H1 (cell line): ENCODE measurements at regions not wholly inside any gene's neighbourhood (a gene's known extent, or its start where the extent isn't known, plus 50 kb on each side); places are given as distances from the start of the nearest gene placed in this dataset.

Experiments
- CTCF ChIA-PET: fragments of 300-600 bp; sonication (Branson Sonifier 250); formaldehyde crosslinking; loops from one replicate; lab custom pipeline; 2021; ENCODE audit not compliant: partially characterized antibody; lab: Charles Lee
- POLR2A ChIA-PET: fragments of 300-600 bp; sonication (Branson Sonifier 250); formaldehyde crosslinking; loops from one replicate; lab custom pipeline; 2021; ENCODE audit warnings: inconsistent platforms; ENCODE audit not compliant: partially characterized antibody; lab: Charles Lee
- DNase-seq, 2 experiments: peaks; one replicate each; pipeline versions ENCODE4 v3.0.0 to v3.0.0-alpha.2; 2010 to 2022; ENCODE audit warnings: low spot score in 2 of 2, low read depth in 1 of 2, mixed read lengths in 1 of 2
- FAIRE-seq: peaks from 2 replicates; lab custom pipeline; 2011; peaks lifted over from hg19 to GRCh38; lab: Jason Lieb, UNC
- H2AFZ ChIP-seq: 2 replicates; pipeline ENCODE4 v1.8.1; 2012; ENCODE audit warnings: low read length, inconsistent platforms
- H2AK5ac ChIP-seq: 2 replicates; pipeline ENCODE4 v1.6.1; 2013; ENCODE audit warnings: low read depth, low read length
- H2BK120ac ChIP-seq: replicated peaks from 2 replicates; pipeline ENCODE3; 2013; ENCODE audit warnings: low read depth, low read length, inconsistent platforms
- H2BK12ac ChIP-seq: 2 replicates; pipeline ENCODE4 v1.6.1; 2013; ENCODE audit warnings: low read depth, low read length
- H2BK15ac ChIP-seq: 2 replicates; pipeline ENCODE4 v1.6.1; 2013; ENCODE audit warnings: low read length
- H2BK20ac ChIP-seq: 2 replicates; pipeline ENCODE4 v1.6.1; 2013; ENCODE audit warnings: low read length
- H2BK5ac ChIP-seq: 2 replicates; pipeline ENCODE4 v1.6.1; 2013; ENCODE audit warnings: low read depth, low read length
- H3K14ac ChIP-seq: 2 replicates; pipeline ENCODE4 v1.6.1; 2013; ENCODE audit warnings: inconsistent platforms; ENCODE audit not compliant: insufficient read length
- H3K18ac ChIP-seq: 2 replicates; pipeline ENCODE4 v1.6.1; 2013; ENCODE audit warnings: low read length; ENCODE audit errors: extremely low read depth
- H3K23ac ChIP-seq: 2 replicates; pipeline ENCODE4 v1.6.1; 2013; ENCODE audit warnings: inconsistent platforms; ENCODE audit not compliant: insufficient read length
- H3K23me2 ChIP-seq: 2 replicates; pipeline ENCODE4 v1.6.1; 2013; ENCODE audit warnings: low read depth, low read length
- H3K27ac ChIP-seq: 2 replicates; pipeline ENCODE4 v1.6.1; 2011; ENCODE audit warnings: low read depth, low read length, inconsistent platforms
- H3K27me3 ChIP-seq, 4 experiments: replicated peaks in 1 of 4; 1 replicate in 1 of 4; 2 replicates in 3 of 4; pipeline versions ENCODE4 v1.6.1 to v1.8.1; 2011 to 2013; ENCODE audit warnings: low read length in 3 of 4, mild to moderate bottlenecking in 3 of 4, inconsistent platforms in 2 of 4, mixed read lengths in 2 of 4, moderate library complexity in 1 of 4; ENCODE audit not compliant: control insufficient read depth in 3 of 4, insufficient read depth in 3 of 4; ENCODE audit errors: extremely low read depth in 1 of 4
- H3K36me3 ChIP-seq, 4 experiments: 2 replicates each; pipeline versions ENCODE4 v1.6.1 to v1.8.1; 2011 to 2013; ENCODE audit warnings: mild to moderate bottlenecking in 4 of 4, low read length in 3 of 4, moderate library complexity in 2 of 4, control low read depth in 1 of 4, inconsistent platforms in 1 of 4; ENCODE audit not compliant: insufficient read depth in 4 of 4, control insufficient read depth in 2 of 4
- H3K4ac ChIP-seq: replicated peaks from 2 replicates; pipeline ENCODE3; 2013; ENCODE audit warnings: low read length, low read depth, mixed read lengths, inconsistent platforms; ENCODE audit not compliant: insufficient read length
- H3K4me1 ChIP-seq, 4 experiments: replicated peaks in 1 of 4; 1 replicate in 1 of 4; 2 replicates in 3 of 4; pipeline versions ENCODE4 v1.6.1 to v1.8.1; 2011 to 2013; ENCODE audit warnings: low read length in 3 of 4, inconsistent platforms in 2 of 4, mixed read lengths in 1 of 4; ENCODE audit not compliant: insufficient read depth in 4 of 4, control insufficient read depth in 3 of 4
- H3K4me2 ChIP-seq, 2 experiments: 2 replicates each; pipeline versions ENCODE4 v1.6.1 to v1.8.1; 2011 to 2013; ENCODE audit warnings: low read depth in 2 of 2, low read length in 2 of 2, control low read depth in 1 of 2, inconsistent platforms in 1 of 2, mild to moderate bottlenecking in 1 of 2; ENCODE audit not compliant: insufficient read depth in 1 of 2
- H3K4me3 ChIP-seq, 4 experiments: fragments of 200-600, 300-600 bp in 1 of 4; sonication (generic), shearing (Covaris generic), sonication (Bioruptor Twin) in 1 of 4; 2 replicates each; pipeline versions ENCODE4 v1.5.1 to v1.8.1; 2011 to 2016; ENCODE audit warnings: low read length in 4 of 4, low read depth in 3 of 4, control low read depth in 2 of 4, inconsistent platforms in 2 of 4, mild to moderate bottlenecking in 2 of 4, mixed read lengths in 1 of 4, moderate library complexity in 1 of 4; ENCODE audit not compliant: insufficient read depth in 2 of 4; ENCODE audit errors: extremely low read depth in 1 of 4
- H3K56ac ChIP-seq: replicated peaks from 2 replicates; pipeline ENCODE3; 2013; ENCODE audit warnings: low read depth, mild to moderate bottlenecking, mixed read lengths, low read length, inconsistent platforms; ENCODE audit not compliant: insufficient read length
- H3K79me1 ChIP-seq: 2 replicates; pipeline ENCODE4 v1.6.1; 2013; ENCODE audit warnings: low read depth, low read length, control low read depth
- H3K79me2 ChIP-seq, 2 experiments: 2 replicates each; pipeline versions ENCODE4 v1.6.1 to v1.8.1; 2012 to 2013; ENCODE audit warnings: low read length in 2 of 2, mild to moderate bottlenecking in 2 of 2, inconsistent platforms in 1 of 2; ENCODE audit not compliant: insufficient read depth in 2 of 2, control insufficient read depth in 1 of 2
- H3K9ac ChIP-seq, 4 experiments: replicated peaks in 1 of 4; 1 replicate in 1 of 4; 2 replicates in 3 of 4; pipeline versions ENCODE4 v1.6.1 to v1.8.1; 2011 to 2013; ENCODE audit warnings: low read depth in 3 of 4, low read length in 3 of 4, control low read depth in 2 of 4, mild to moderate bottlenecking in 2 of 4, moderate library complexity in 2 of 4, inconsistent platforms in 1 of 4; ENCODE audit errors: extremely low read depth in 1 of 4
- H3K9me3 ChIP-seq, 2 experiments: 2 replicates each; pipeline versions ENCODE4 v1.6.1 to v1.8.1; 2012 to 2013; ENCODE audit warnings: mild to moderate bottlenecking in 2 of 2, moderate library complexity in 2 of 2, control low read depth in 1 of 2, inconsistent platforms in 1 of 2, low read depth in 1 of 2, low read length in 1 of 2, mixed read lengths in 1 of 2; ENCODE audit not compliant: insufficient read depth in 2 of 2
- H4K20me1 ChIP-seq, 2 experiments: replicated peaks in 1 of 2; 2 replicates each; pipeline versions ENCODE3 to v1.8.1; 2011 to 2013; ENCODE audit warnings: inconsistent platforms in 2 of 2, low read length in 2 of 2, mild to moderate bottlenecking in 1 of 2; ENCODE audit not compliant: insufficient read depth in 2 of 2, control insufficient read depth in 1 of 2
- H4K5ac ChIP-seq: 2 replicates; pipeline ENCODE4 v1.6.1; 2013; ENCODE audit warnings: low read length, low read depth, mixed read lengths, inconsistent platforms; ENCODE audit not compliant: insufficient read length
- H4K8ac ChIP-seq: 2 replicates; pipeline ENCODE4 v1.8.0; 2013; ENCODE audit warnings: mild to moderate bottlenecking, moderate library complexity, low read length, inconsistent platforms; ENCODE audit not compliant: insufficient read depth; ENCODE audit errors: extremely low read depth
- H4K91ac ChIP-seq: replicated peaks from 2 replicates; pipeline ENCODE3; 2013; ENCODE audit warnings: low read length, mixed read lengths, inconsistent platforms; ENCODE audit not compliant: insufficient read length
- ASH2L ChIP-seq: fragments of 200-600, 300-600 bp; sonication (generic); IDR thresholded peaks from one replicate; pipeline ENCODE4 v1.7.1; 2017; ENCODE audit warnings: low read length
- CBX8 ChIP-seq: fragments of 300-800, 300-1000 bp; sonication (generic); IDR thresholded peaks from 2 replicates; pipeline ENCODE4 v1.7.1; 2016; ENCODE audit warnings: low read depth, low read length, borderline replicate concordance
- EZH2 ChIP-seq: fragments of 200-600 bp; sonication (generic); IDR thresholded peaks from 2 replicates; pipeline ENCODE4 v1.7.1; 2012; ENCODE audit warnings: low read depth, mild to moderate bottlenecking, moderate library complexity, low read length, inconsistent platforms; ENCODE audit not compliant: severe bottlenecking
- GTF2F1 ChIP-seq: IDR thresholded peaks from 2 replicates; pipeline ENCODE4 v1.6.1; 2012; ENCODE audit warnings: low read depth, low read length, improper control_type of control experiment, borderline replicate concordance
- HDAC2 ChIP-seq, 2 experiments: fragments of 300-600 bp in 1 of 2; sonication (generic) in 1 of 2; IDR thresholded peaks; 2 replicates each; pipeline ENCODE4 v1.6.1; 2011 to 2012; ENCODE audit warnings: low read depth in 2 of 2, low read length in 2 of 2, mild to moderate bottlenecking in 2 of 2, moderate library complexity in 2 of 2, borderline replicate concordance in 1 of 2, inconsistent platforms in 1 of 2
- KDM5A ChIP-seq: fragments of 200-600 bp; IDR thresholded peaks from 2 replicates; pipeline ENCODE4 v1.7.1; 2012; ENCODE audit warnings: mild to moderate bottlenecking, low read length, inconsistent platforms, mixed read lengths
- NANOG ChIP-seq: IDR thresholded peaks from 2 replicates; pipeline ENCODE4 v1.6.1; 2011; ENCODE audit warnings: low read length, low read depth, mild to moderate bottlenecking, inconsistent platforms; ENCODE audit not compliant: insufficient read depth, poor library complexity, severe bottlenecking
- RBBP5 ChIP-seq: IDR thresholded peaks from 2 replicates; pipeline ENCODE4 v1.7.1; 2012; ENCODE audit warnings: low read depth, mild to moderate bottlenecking, inconsistent platforms, low read length, moderate library complexity, borderline replicate concordance
- TAF1 ChIP-seq: IDR thresholded peaks from 2 replicates; pipeline ENCODE4 v1.6.1; 2011; ENCODE audit warnings: mild to moderate bottlenecking, low read depth, low read length
- TCF12 ChIP-seq: IDR thresholded peaks from 2 replicates; pipeline ENCODE4 v1.6.1; 2011; ENCODE audit warnings: low read depth, mild to moderate bottlenecking, low read length
- WGBS, 2 experiments: shearing (Covaris generic) in 1 of 2; methylation state at CpG; one replicate each; pipeline versions ENCODE4 v1.1.6 to v1.1.7; 2013 to 2015; ENCODE audit warnings: low lambda C conversion rate in 2 of 2, mixed read lengths in 2 of 2, inconsistent platforms in 1 of 2, low coverage in 1 of 2, missing lambda C conversion rate in 1 of 2; ENCODE audit not compliant: insufficient replicate concordance in 2 of 2, insufficient coverage in 1 of 2, insufficient read length in 1 of 2; ENCODE audit errors: extremely low coverage in 1 of 2, missing lambda C conversion rate in 1 of 2; 5-methylcytosine and 5-hydroxymethylcytosine counted together
- TF ChIP-seq, protein P1 (sequence below): IDR thresholded peaks from 2 replicates; pipeline ENCODE4 v1.6.1; 2012; ENCODE audit warnings: inconsistent platforms
- TF ChIP-seq, protein P2 (sequence below): IDR thresholded peaks from 2 replicates; pipeline ENCODE4 v1.6.1; 2011; ENCODE audit warnings: low read length, improper control_type of control experiment

DNA sequence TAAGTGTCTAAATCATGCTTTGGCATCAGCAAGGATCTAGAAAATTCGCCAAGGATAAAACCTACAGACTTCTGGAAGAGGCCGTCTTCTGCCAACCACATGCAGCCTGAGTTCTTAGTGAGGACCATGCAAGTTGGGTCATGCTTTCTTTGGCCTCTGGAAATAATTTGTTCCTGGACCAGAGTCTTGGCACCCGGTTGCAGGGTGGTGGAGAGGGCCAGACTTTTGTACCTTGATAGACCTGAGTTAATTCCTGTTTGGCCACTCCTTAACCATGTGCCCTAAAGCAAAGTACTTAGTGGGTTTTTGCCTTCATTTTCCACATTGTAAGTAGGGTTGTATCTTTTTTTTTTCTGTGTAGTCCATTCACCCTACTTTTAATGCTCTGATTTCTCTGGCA is 283.4 kb upstream of the IRX5 start:
- H3K56ac ChIP-seq = no peak overlapping the region
- POLR2A ChIA-PET = no interaction called here
- no peak overlapping the region for H3K4me2 ChIP-seq
- H3K27ac ChIP-seq = no peak overlapping the region
- no peak overlapping the region for H3K9ac ChIP-seq
- H3K23ac ChIP-seq = no peak overlapping the region
- no peak overlapping the region for H2AFZ ChIP-seq
- H3K23me2 ChIP-seq = no peaks in the 10 kb centered on the region; the same call in 1 of the 2 replicates
- H3K14ac ChIP-seq = no peak overlapping the region
- H2BK120ac ChIP-seq = no peak overlapping the region
- H4K5ac ChIP-seq = no peak overlapping the region
- H3K4me1 ChIP-seq = peaks cover 3 to 22% (median 14%) of the 10 kb centered on the region in 4 experiments
- H3K79me1 ChIP-seq = no peaks in the 10 kb centered on the region
- DNase-seq = no peak
- peaks cover 15 to 29% (median 26%) of the 10 kb centered on the region in 4 experiments; a peak in 5 of 7 replicates for H3K27me3 ChIP-seq
- H3K18ac ChIP-seq = no peak overlapping the region; the same call in 1 of the 2 replicates
- WGBS, 2 experiments = 92% methylated on average over 3 of the region's 3 CpGs; no CpG with 5 or more reads in 1 of the 2 experiments
- no peak overlapping the region for H3K4ac ChIP-seq
- no peak overlapping the region for H2BK15ac ChIP-seq
- H2AK5ac ChIP-seq = no peak overlapping the region
- CTCF ChIA-PET = interaction anchor here (1.3 kb wide), 1 partner anchor 366 kb away, joined by 3 read pairs; no protein-coding TSS in a partner anchor
- no peaks in the 10 kb centered on the region for H3K79me2 ChIP-seq
- no peak overlapping the region for H2BK12ac ChIP-seq
- no peaks in the 10 kb centered on the region for H3K9me3 ChIP-seq
- no peak overlapping the region for H2BK20ac ChIP-seq
- no peak for FAIRE-seq
- TF ChIP-seq NANOG = no peak
- no peak for TF ChIP-seq HDAC2 (IDR thresholded peaks at IDR 0.05; ENCODE audit: borderline replicate concordance in 1 of 2, low read depth in 2 of 2, low read length in 2 of 2)
- TF ChIP-seq CBX8 = no peak
- TF ChIP-seq KDM5A = no peak
- TF ChIP-seq TCF12 = no peak
- no peak for TF ChIP-seq RBBP5
- TF ChIP-seq, protein P1, sequence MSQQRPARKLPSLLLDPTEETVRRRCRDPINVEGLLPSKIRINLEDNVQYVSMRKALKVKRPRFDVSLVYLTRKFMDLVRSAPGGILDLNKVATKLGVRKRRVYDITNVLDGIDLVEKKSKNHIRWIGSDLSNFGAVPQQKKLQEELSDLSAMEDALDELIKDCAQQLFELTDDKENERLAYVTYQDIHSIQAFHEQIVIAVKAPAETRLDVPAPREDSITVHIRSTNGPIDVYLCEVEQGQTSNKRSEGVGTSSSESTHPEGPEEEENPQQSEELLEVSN = no peak
- no peak for TF ChIP-seq EZH2
- no peak for TF ChIP-seq TAF1
- TF ChIP-seq GTF2F1 = no peak
- TF ChIP-seq, protein P2, sequence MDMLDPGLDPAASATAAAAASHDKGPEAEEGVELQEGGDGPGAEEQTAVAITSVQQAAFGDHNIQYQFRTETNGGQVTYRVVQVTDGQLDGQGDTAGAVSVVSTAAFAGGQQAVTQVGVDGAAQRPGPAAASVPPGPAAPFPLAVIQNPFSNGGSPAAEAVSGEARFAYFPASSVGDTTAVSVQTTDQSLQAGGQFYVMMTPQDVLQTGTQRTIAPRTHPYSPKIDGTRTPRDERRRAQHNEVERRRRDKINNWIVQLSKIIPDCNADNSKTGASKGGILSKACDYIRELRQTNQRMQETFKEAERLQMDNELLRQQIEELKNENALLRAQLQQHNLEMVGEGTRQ = no peak
- TF ChIP-seq ASH2L = no peak
- peaks cover 0 to 1% of the 10 kb centered on the region in 2 experiments for H4K20me1 ChIP-seq
- H2BK5ac ChIP-seq = no peak overlapping the region
- H4K8ac ChIP-seq = no peak overlapping the region
- no peak overlapping the region for H4K91ac ChIP-seq
- peaks cover 0 to 2% (median 0%) of the 10 kb centered on the region in 4 experiments; a peak in 1 of 8 replicates for H3K36me3 ChIP-seq
- no peak overlapping the region for H3K4me3 ChIP-seq
